Hepatocyte (in vitro differentiated cells): ENCODE measurements at regions not wholly inside any gene's neighbourhood (a gene's known extent, or its start where the extent isn't known, plus 50 kb on each side); places are given as distances from the start of the nearest gene placed in this dataset.

Source experiments
- DNase-seq: peaks from one replicate; pipeline ENCODE4 v3.0.0-alpha.2; 2016; ENCODE audit warnings: low spot score
- H2AFZ ChIP-seq: fragments of 200-600 bp; sonication (generic); 2 replicates; pipeline ENCODE4 v1.6.0; 2016; ENCODE audit warnings: antibody characterized with exemption, mild to moderate bottlenecking
- H3K27ac ChIP-seq: fragments of 200-600 bp; sonication (generic); 2 replicates; pipeline ENCODE4 v1.5.1; 2016; ENCODE audit warnings: mild to moderate bottlenecking
- H3K27me3 ChIP-seq: fragments of 200-600 bp; sonication (generic); 2 replicates; pipeline ENCODE4 v1.6.1; 2016
- H3K36me3 ChIP-seq: fragments of 200-600 bp; sonication (generic); replicated peaks from 2 replicates; pipeline ENCODE4 v1.5.1; 2016; ENCODE audit warnings: low read depth; ENCODE audit not compliant: insufficient read depth
- H3K4me1 ChIP-seq: fragments of 200-600 bp; sonication (generic); 2 replicates; pipeline ENCODE4 v1.5.1; 2016; ENCODE audit warnings: mild to moderate bottlenecking, moderate library complexity; ENCODE audit not compliant: insufficient read depth
- H3K4me2 ChIP-seq: fragments of 200-600 bp; sonication (generic); 2 replicates; pipeline ENCODE4 v1.6.0; 2016
- H3K4me3 ChIP-seq: fragments of 200-600 bp; sonication (generic); 2 replicates; pipeline ENCODE4 v1.5.1; 2016; ENCODE audit warnings: mild to moderate bottlenecking
- H3K79me2 ChIP-seq: fragments of 200-600 bp; sonication (generic); 2 replicates; pipeline ENCODE4 v1.6.0; 2017; ENCODE audit warnings: mild to moderate bottlenecking
- H3K9me2 ChIP-seq: fragments of 200-600 bp; sonication (generic); replicated peaks from 2 replicates; pipeline ENCODE4 v1.6.0; 2017; ENCODE audit warnings: mild to moderate bottlenecking; ENCODE audit not compliant: insufficient read depth
- H3K9me3 ChIP-seq: fragments of 200-600 bp; sonication (generic); 2 replicates; pipeline ENCODE4 v1.5.1; 2016; ENCODE audit warnings: low read depth, mild to moderate bottlenecking
- H4K20me1 ChIP-seq: fragments of 200-600 bp; sonication (generic); 2 replicates; pipeline ENCODE4 v1.6.0; 2016; ENCODE audit warnings: mild to moderate bottlenecking; ENCODE audit not compliant: insufficient read depth, poor library complexity, severe bottlenecking
- CTCF ChIP-seq: fragments of 200-600 bp; sonication (generic); IDR thresholded peaks from 2 replicates; pipeline ENCODE4 v1.5.1; 2016; ENCODE audit warnings: antibody characterized with exemption, mild to moderate bottlenecking; ENCODE audit not compliant: poor library complexity
- EZH2 ChIP-seq: fragments of 200-600 bp; sonication (generic); IDR thresholded peaks from 2 replicates; pipeline ENCODE4 v1.6.1; 2016; ENCODE audit warnings: antibody characterized with exemption, mild to moderate bottlenecking, borderline replicate concordance
- EZH2phosphoT487 ChIP-seq: fragments of 200-600 bp; sonication (generic); IDR thresholded peaks from one replicate; pipeline ENCODE4 v1.6.1; 2018; ENCODE audit warnings: antibody characterized with exemption, mild to moderate bottlenecking, low read depth, moderate library complexity; ENCODE audit not compliant: unreplicated experiment, severe bottlenecking
- WGBS: methylation state at CpG from one replicate; pipeline ENCODE4 v1.1.6; 2016; ENCODE audit warnings: low lambda C conversion rate; ENCODE audit errors: missing lambda C conversion rate; 5-methylcytosine and 5-hydroxymethylcytosine counted together

GRCh38 chr22:35198738-35199137 lies 58.6 kb upstream of the HMGXB4 start:
- no peaks in the 10 kb centered on the region for H3K36me3 ChIP-seq
- H3K9me2 ChIP-seq = no peaks in the 10 kb centered on the region
- 74% methylated on average over 4 of the region's 4 CpGs for WGBS
- H2AFZ ChIP-seq = no peak overlapping the region
- H3K79me2 ChIP-seq = no peaks in the 10 kb centered on the region
- no peaks in the 10 kb centered on the region for H3K9me3 ChIP-seq
- no peak for DNase-seq
- TF ChIP-seq CTCF (no peak), EZH2phosphoT487 (no peak), EZH2 (no peak)
- H4K20me1 ChIP-seq = no peaks in the 10 kb centered on the region
- H3K4me3 ChIP-seq = no peak overlapping the region
- no peak overlapping the region for H3K4me2 ChIP-seq
- H3K27me3 ChIP-seq = peaks cover 20% of the 10 kb centered on the region
- H3K27ac ChIP-seq = no peak overlapping the region
- no peaks in the 10 kb centered on the region for H3K4me1 ChIP-seq

GRCh38 chr22:35202376-35202775 lies 54.9 kb upstream of the HMGXB4 start:
- DNase-seq = no peak
- no peak overlapping the region for H2AFZ ChIP-seq
- H3K27ac ChIP-seq = no peak overlapping the region
- H3K79me2 ChIP-seq = no peaks in the 10 kb centered on the region
- no peaks in the 10 kb centered on the region for H3K36me3 ChIP-seq
- no peaks in the 10 kb centered on the region for H3K9me3 ChIP-seq
- H3K4me2 ChIP-seq = no peak overlapping the region
- no peak overlapping the region for H3K4me3 ChIP-seq
- no peaks in the 10 kb centered on the region for H4K20me1 ChIP-seq
- TF ChIP-seq CTCF = no peak
- H3K4me1 ChIP-seq = peaks cover 5% of the 10 kb centered on the region
- H3K27me3 ChIP-seq = peaks cover 12% of the 10 kb centered on the region
- H3K9me2 ChIP-seq = no peaks in the 10 kb centered on the region

- H3K4me3 ChIP-seq = no peak overlapping the region
- H3K27ac ChIP-seq = no peak overlapping the region
- no peak for TF ChIP-seq EZH2
- no peak for TF ChIP-seq CTCF
- TF ChIP-seq EZH2phosphoT487 = no peak
- no peak overlapping the region for H3K4me2 ChIP-seq
- H4K20me1 ChIP-seq = no peaks in the 10 kb centered on the region
- no peaks in the 10 kb centered on the region for H3K36me3 ChIP-seq
- peaks cover 5% of the 10 kb centered on the region for H3K4me1 ChIP-seq
- no peak for DNase-seq
- 85% methylated on average over 2 of the region's 2 CpGs for WGBS
- no peaks in the 10 kb centered on the region for H3K9me2 ChIP-seq
- H3K9me3 ChIP-seq = no peaks in the 10 kb centered on the region
- no peaks in the 10 kb centered on the region for H3K79me2 ChIP-seq
- no peak overlapping the region for H2AFZ ChIP-seq
- peaks cover 6% of the 10 kb centered on the region for H3K27me3 ChIP-seq
These were observed 53.7 kb upstream of the HMGXB4 start for GRCh38 chr22:35203583-35203982.
